ENCODE measurements at regions not wholly inside any gene's neighbourhood (a gene's known extent, or its start where the extent isn't known, plus 50 kb on each side); places are given as distances from the start of the nearest gene placed in this dataset.

DNA sequence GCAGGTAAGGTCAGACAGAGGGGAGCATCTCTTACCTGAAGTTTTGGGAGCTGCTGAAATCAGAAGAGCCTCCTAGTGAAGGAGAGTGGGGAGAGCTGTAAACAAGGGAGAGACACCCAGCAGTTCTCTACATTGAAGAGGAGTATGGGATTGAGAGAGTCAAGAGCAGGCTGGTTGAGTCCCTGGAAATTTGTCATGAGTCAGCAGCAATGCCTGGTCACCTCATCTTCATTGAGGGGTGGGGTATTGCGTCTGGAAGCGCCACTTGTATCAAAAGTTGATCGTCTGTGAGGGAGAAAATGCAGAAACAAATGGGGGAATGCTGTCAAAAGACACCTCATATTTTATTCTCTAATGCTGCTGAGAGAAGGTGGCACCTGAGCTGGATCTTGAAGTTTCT is 256.6 kb upstream of the CFAP20DC start:
- Histone ChIP-seq H3K27me3 (ENCODE audit: control insufficient read depth in 3 of 3, insufficient read depth in 3 of 3, low read length in 3 of 3) (peaks cover 0 to 2% (median 0%) of the 10 kb centered on the region in 3 donors), H3K4me1 (ENCODE audit: control insufficient read depth in 3 of 3, insufficient read depth in 2 of 3, low read depth in 1 of 3, low read length in 2 of 3) (no peaks in the 10 kb centered on the region), H3K27ac (ENCODE audit: low read depth in 1 of 3, low read length in 2 of 3) (no peak overlapping the region), H3K9me3 (ENCODE audit: control insufficient read depth in 2 of 2, insufficient read depth in 1 of 2, low read depth in 1 of 2, low read length in 1 of 2) (no peaks in the 10 kb centered on the region), H3K36me3 (ENCODE audit: control insufficient read depth in 3 of 3, insufficient read depth in 2 of 3, low read depth in 1 of 3, low read length in 3 of 3) (no peaks in the 10 kb centered on the region), H3K4me3 (ENCODE audit: low read depth in 1 of 3, low read length in 3 of 3) (no peak overlapping the region)
- WGBS, 3 donors, result 90 to 97% (median 97%) methylated on average over 3 of the region's 3 CpGs
- DNase-seq (no peak), FAIRE-seq (no peak)

DNA sequence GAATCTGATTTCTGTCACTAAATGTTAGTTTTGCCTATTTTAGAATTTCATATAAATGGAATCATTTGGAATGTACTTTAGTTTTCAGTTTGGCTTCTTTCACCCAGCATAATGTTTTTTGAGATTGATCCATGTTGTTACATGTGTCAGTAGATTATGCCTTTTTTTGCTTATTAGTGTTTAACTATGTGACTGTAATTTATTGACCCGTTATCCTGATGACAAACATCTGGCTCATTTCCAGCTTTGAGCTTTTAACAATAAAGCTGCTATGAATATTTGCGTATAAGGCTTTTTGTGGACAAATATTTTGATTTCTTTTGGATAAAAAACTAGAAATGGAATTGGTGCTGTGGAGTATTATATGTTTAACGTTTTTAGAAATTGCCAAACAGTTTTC is 254.5 kb upstream of the CFAP20DC start:
- DNase-seq (no peak), FAIRE-seq (no peak)
- Histone ChIP-seq H3K36me3 (ENCODE audit: control insufficient read depth in 3 of 3, insufficient read depth in 2 of 3, low read depth in 1 of 3, low read length in 3 of 3) (no peaks in the 10 kb centered on the region), H3K4me3 (ENCODE audit: low read depth in 1 of 3, low read length in 3 of 3) (no peak overlapping the region), H3K9me3 (ENCODE audit: control insufficient read depth in 2 of 2, insufficient read depth in 1 of 2, low read depth in 1 of 2, low read length in 1 of 2) (no peaks in the 10 kb centered on the region), H3K4me1 (ENCODE audit: control insufficient read depth in 3 of 3, insufficient read depth in 2 of 3, low read depth in 1 of 3, low read length in 2 of 3) (no peaks in the 10 kb centered on the region), H3K27ac (ENCODE audit: low read depth in 1 of 3, low read length in 2 of 3) (no peak overlapping the region), H3K27me3 (ENCODE audit: control insufficient read depth in 3 of 3, insufficient read depth in 3 of 3, low read length in 3 of 3) (peaks cover 0 to 2% (median 0%) of the 10 kb centered on the region in 3 donors)
- 43 to 64% (median 55%) methylated on average over 3 of the region's 3 CpGs for WGBS, 3 donors

DNA sequence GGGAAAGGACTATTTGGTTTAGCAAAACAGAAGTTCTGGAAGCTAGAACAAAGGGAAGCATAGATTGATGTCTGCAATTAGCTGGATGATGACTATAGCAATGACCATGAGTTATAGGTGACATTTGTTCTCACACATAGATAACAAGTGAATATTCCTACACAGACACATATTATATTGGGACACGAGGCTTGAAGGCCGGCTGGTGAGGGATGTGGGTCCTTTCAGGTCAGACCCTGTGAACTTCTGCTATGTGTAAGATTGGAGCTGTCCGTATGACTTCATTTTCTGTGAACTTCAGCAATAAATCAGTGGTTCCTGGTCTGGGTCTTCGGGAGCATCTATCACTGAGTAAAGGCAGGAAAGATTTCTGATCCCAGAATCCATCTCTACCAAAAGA is 253.6 kb upstream of the CFAP20DC start:
- FAIRE-seq (no peak), DNase-seq (no peak)
- Histone ChIP-seq H3K4me3 (ENCODE audit: low read depth in 1 of 3, low read length in 3 of 3) (no peak overlapping the region), H3K36me3 (ENCODE audit: control insufficient read depth in 3 of 3, insufficient read depth in 2 of 3, low read depth in 1 of 3, low read length in 3 of 3) (no peaks in the 10 kb centered on the region), H3K9me3 (ENCODE audit: control insufficient read depth in 2 of 2, insufficient read depth in 1 of 2, low read depth in 1 of 2, low read length in 1 of 2) (no peaks in the 10 kb centered on the region), H3K27ac (ENCODE audit: low read depth in 1 of 3, low read length in 2 of 3) (no peak overlapping the region), H3K4me1 (ENCODE audit: control insufficient read depth in 3 of 3, insufficient read depth in 2 of 3, low read depth in 1 of 3, low read length in 2 of 3) (no peaks in the 10 kb centered on the region), H3K27me3 (ENCODE audit: control insufficient read depth in 3 of 3, insufficient read depth in 3 of 3, low read length in 3 of 3) (peaks cover 0 to 2% (median 0%) of the 10 kb centered on the region in 3 donors)
- 67 to 79% (median 72%) methylated on average over 4 of the region's 4 CpGs for WGBS, 3 donors

DNA sequence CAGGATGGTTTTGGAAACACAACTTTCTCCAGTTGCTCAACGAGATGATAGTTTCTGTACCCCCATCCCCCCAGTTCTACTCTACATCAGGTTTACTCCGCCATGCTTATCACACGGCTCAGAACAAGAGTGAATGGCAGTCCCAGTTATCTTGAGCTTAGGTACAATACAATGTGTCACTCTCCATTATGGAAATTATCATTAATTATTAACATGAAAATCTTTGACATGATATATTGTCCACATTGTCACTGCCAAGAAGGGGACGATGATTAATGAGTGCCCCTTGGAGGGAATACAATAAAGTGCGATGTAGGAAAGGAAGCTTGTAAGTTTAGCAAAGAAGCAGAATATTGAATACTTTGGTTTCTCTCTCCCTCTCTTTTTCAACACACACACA is 252.6 kb upstream of the CFAP20DC start:
- 17 to 63% (median 35%) methylated on average over 5 of the region's 5 CpGs for WGBS, 3 donors

DNA sequence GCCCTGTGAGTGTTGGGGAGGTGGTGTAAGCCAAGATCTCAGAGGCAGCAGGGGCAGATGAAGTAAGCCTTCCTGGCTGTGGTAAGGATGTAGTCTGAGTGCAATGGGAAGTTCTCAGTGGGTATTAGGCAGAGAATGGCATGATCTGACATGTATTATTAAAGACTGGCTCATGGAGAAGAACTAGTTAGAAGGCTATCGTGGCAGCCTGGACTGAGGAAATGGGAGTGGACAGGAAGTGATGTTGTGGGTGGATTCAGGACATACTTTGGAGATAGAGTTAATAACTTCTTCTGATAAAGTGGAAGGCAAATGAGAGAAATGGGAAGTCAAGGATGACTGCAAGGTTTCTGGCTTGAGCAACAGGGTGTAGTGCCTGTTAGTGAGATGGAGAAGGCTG is 250.9 kb upstream of the CFAP20DC start:
- Histone ChIP-seq H3K27ac (ENCODE audit: low read depth in 1 of 3, low read length in 2 of 3) (no peak overlapping the region), H3K36me3 (ENCODE audit: control insufficient read depth in 3 of 3, insufficient read depth in 2 of 3, low read depth in 1 of 3, low read length in 3 of 3) (no peaks in the 10 kb centered on the region), H3K4me3 (ENCODE audit: low read depth in 1 of 3, low read length in 3 of 3) (no peak overlapping the region), H3K27me3 (ENCODE audit: control insufficient read depth in 3 of 3, insufficient read depth in 3 of 3, low read length in 3 of 3) (peaks cover 0 to 2% (median 0%) of the 10 kb centered on the region in 3 donors), H3K4me1 (ENCODE audit: control insufficient read depth in 3 of 3, insufficient read depth in 2 of 3, low read depth in 1 of 3, low read length in 2 of 3) (no peaks in the 10 kb centered on the region), H3K9me3 (ENCODE audit: control insufficient read depth in 2 of 2, insufficient read depth in 1 of 2, low read depth in 1 of 2, low read length in 1 of 2) (peaks cover 0 to 4% of the 10 kb centered on the region in 2 donors)
- FAIRE-seq, result no peak
- no peak for DNase-seq
- 57 to 65% (median 63%) methylated on average over 1 of the region's 1 CpG for WGBS, 3 donors

More for the DNA sequence above, 252.6 kb upstream of the CFAP20DC start:
- Histone ChIP-seq H3K9me3 (ENCODE audit: control insufficient read depth in 2 of 2, insufficient read depth in 1 of 2, low read depth in 1 of 2, low read length in 1 of 2) (no peaks in the 10 kb centered on the region), H3K4me1 (ENCODE audit: control insufficient read depth in 3 of 3, insufficient read depth in 2 of 3, low read depth in 1 of 3, low read length in 2 of 3) (no peaks in the 10 kb centered on the region), H3K36me3 (ENCODE audit: control insufficient read depth in 3 of 3, insufficient read depth in 2 of 3, low read depth in 1 of 3, low read length in 3 of 3) (no peaks in the 10 kb centered on the region), H3K4me3 (ENCODE audit: low read depth in 1 of 3, low read length in 3 of 3) (no peak overlapping the region), H3K27me3 (ENCODE audit: control insufficient read depth in 3 of 3, insufficient read depth in 3 of 3, low read length in 3 of 3) (peaks cover 0 to 2% (median 0%) of the 10 kb centered on the region in 3 donors), H3K27ac (ENCODE audit: low read depth in 1 of 3, low read length in 2 of 3) (no peak overlapping the region)
- FAIRE-seq (no peak), DNase-seq (no peak)

DNA sequence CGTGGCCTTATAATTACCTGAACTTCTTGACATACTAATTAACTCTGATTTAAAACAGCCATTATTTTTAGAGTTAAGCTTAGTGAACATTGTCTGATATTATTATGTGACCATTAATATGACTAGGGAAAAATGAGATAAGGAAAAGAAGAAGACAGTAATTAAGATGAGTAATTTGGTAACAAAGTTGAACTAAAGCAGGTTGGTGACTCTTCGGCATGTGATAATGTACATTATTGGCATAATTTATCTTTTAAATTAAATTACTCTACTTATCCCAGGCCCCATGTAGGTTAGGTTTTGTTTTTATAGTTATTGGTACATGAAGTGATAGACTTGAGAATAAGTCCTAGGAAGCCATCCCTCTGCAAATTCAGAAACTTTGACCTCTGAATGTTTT is 249.7 kb upstream of the CFAP20DC start:
- FAIRE-seq, result no peak

DNA sequence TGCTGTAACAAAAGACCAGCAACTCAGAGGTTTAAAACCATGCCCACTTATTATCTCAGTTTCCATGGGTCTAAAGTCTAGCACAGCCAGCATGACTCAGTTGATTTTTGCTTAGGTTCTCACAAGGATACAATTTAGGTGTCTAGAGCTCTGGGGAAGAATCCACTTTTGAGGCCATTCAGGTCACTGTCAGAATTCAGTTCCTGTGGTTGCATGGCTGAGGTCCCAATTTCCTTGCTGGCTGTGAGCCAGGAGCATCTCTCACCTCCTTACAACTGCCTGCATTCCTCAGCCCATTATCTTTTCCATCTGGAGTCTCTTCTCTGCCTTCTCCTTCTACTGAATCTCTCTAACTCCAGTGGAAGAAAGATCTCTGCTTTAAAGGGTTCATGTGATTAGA is 240.5 kb upstream of the CFAP20DC start:
- FAIRE-seq (no peak), DNase-seq (no peak)
- Histone ChIP-seq H3K36me3 (ENCODE audit: control insufficient read depth in 3 of 3, insufficient read depth in 2 of 3, low read depth in 1 of 3, low read length in 3 of 3) (no peaks in the 10 kb centered on the region), H3K4me3 (ENCODE audit: low read depth in 1 of 3, low read length in 3 of 3) (no peak overlapping the region), H3K4me1 (ENCODE audit: control insufficient read depth in 3 of 3, insufficient read depth in 2 of 3, low read depth in 1 of 3, low read length in 2 of 3) (no peaks in the 10 kb centered on the region), H3K9me3 (ENCODE audit: control insufficient read depth in 2 of 2, insufficient read depth in 1 of 2, low read depth in 1 of 2, low read length in 1 of 2) (no peaks in the 10 kb centered on the region), H3K27ac (ENCODE audit: low read depth in 1 of 3, low read length in 2 of 3) (no peak overlapping the region), H3K27me3 (ENCODE audit: control insufficient read depth in 3 of 3, insufficient read depth in 3 of 3, low read length in 3 of 3) (no peaks in the 10 kb centered on the region)

More for the DNA sequence above, 249.7 kb upstream of the CFAP20DC start:
- Histone ChIP-seq H3K9me3 (ENCODE audit: control insufficient read depth in 2 of 2, insufficient read depth in 1 of 2, low read depth in 1 of 2, low read length in 1 of 2) (peaks cover 0 to 7% of the 10 kb centered on the region in 2 donors), H3K27me3 (ENCODE audit: control insufficient read depth in 3 of 3, insufficient read depth in 3 of 3, low read length in 3 of 3) (peaks cover 0 to 2% (median 0%) of the 10 kb centered on the region in 3 donors), H3K36me3 (ENCODE audit: control insufficient read depth in 3 of 3, insufficient read depth in 2 of 3, low read depth in 1 of 3, low read length in 3 of 3) (no peaks in the 10 kb centered on the region), H3K4me3 (ENCODE audit: low read depth in 1 of 3, low read length in 3 of 3) (no peak overlapping the region), H3K27ac (ENCODE audit: low read depth in 1 of 3, low read length in 2 of 3) (no peak overlapping the region), H3K4me1 (ENCODE audit: control insufficient read depth in 3 of 3, insufficient read depth in 2 of 3, low read depth in 1 of 3, low read length in 2 of 3) (no peaks in the 10 kb centered on the region)
- 87 to 95% (median 91%) methylated on average over 2 of the region's 2 CpGs for WGBS, 3 donors
- DNase-seq, result no peak

DNA sequence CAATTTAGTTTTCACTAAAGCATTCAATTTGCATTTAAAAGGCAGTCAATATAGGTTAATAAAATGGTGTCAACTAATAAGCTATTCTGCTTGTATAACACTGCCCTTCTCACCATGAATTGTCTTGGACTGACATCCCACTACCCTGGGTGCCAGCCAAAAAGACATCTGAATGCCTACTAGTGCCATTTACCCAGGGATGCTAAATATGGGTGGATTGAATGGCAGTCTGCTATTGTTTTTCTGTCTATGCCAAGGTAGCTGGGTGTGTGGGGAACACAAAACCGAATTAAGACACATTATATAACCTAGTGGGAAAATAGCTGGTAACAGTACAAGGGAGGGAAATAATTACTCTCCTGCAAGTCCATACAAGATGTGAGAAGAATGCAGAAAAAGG is 240.0 kb upstream of the CFAP20DC start:
- Histone ChIP-seq H3K27ac (ENCODE audit: low read depth in 1 of 3, low read length in 2 of 3) (no peak overlapping the region), H3K9me3 (ENCODE audit: control insufficient read depth in 2 of 2, insufficient read depth in 1 of 2, low read depth in 1 of 2, low read length in 1 of 2) (no peaks in the 10 kb centered on the region), H3K27me3 (ENCODE audit: control insufficient read depth in 3 of 3, insufficient read depth in 3 of 3, low read length in 3 of 3) (no peaks in the 10 kb centered on the region), H3K36me3 (ENCODE audit: control insufficient read depth in 3 of 3, insufficient read depth in 2 of 3, low read depth in 1 of 3, low read length in 3 of 3) (no peaks in the 10 kb centered on the region), H3K4me3 (ENCODE audit: low read depth in 1 of 3, low read length in 3 of 3) (no peak overlapping the region), H3K4me1 (ENCODE audit: control insufficient read depth in 3 of 3, insufficient read depth in 2 of 3, low read depth in 1 of 3, low read length in 2 of 3) (no peaks in the 10 kb centered on the region)
- WGBS, 3 donors, result 69 to 87% (median 73%) methylated on average over 1 of the region's 1 CpG
- FAIRE-seq, result no peak
- DNase-seq, result no peak

DNA sequence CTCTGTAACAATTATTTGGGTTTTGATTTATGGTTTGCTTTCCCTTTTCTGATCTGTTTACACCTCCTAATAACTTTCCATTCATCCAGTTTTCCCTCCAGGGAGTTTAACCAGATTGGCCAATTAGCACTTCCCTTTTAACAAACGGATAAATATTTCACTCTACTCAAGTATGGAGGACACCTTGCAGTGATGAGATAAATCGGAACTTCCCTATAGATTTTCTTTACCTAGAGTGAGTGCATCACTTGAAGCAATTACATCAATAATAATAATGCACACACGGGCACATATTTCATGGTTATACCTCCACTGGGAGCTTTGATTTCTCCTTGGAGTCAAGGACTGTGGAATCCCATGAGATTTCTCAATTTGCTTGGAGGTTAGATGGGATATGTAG is 239.1 kb upstream of the CFAP20DC start:
- FAIRE-seq (no peak), DNase-seq (no peak)
- Histone ChIP-seq H3K36me3 (ENCODE audit: control insufficient read depth in 3 of 3, insufficient read depth in 2 of 3, low read depth in 1 of 3, low read length in 3 of 3) (no peaks in the 10 kb centered on the region), H3K27ac (ENCODE audit: low read depth in 1 of 3, low read length in 2 of 3) (no peak overlapping the region), H3K27me3 (ENCODE audit: control insufficient read depth in 3 of 3, insufficient read depth in 3 of 3, low read length in 3 of 3) (no peaks in the 10 kb centered on the region), H3K4me1 (ENCODE audit: control insufficient read depth in 3 of 3, insufficient read depth in 2 of 3, low read depth in 1 of 3, low read length in 2 of 3) (no peaks in the 10 kb centered on the region), H3K4me3 (ENCODE audit: low read depth in 1 of 3, low read length in 3 of 3) (no peak overlapping the region), H3K9me3 (ENCODE audit: control insufficient read depth in 2 of 2, insufficient read depth in 1 of 2, low read depth in 1 of 2, low read length in 1 of 2) (no peaks in the 10 kb centered on the region)
- 47 to 51% (median 47%) methylated on average over 3 of the region's 3 CpGs for whole genome bisulfite sequencing, 3 donors

All from small intestine (tissue), 7 donors.